GM21576 (cell line): ENCODE measurements at regions not wholly inside any gene's neighbourhood (a gene's known extent, or its start where the extent isn't known, plus 50 kb on each side); places are given as distances from the start of the nearest gene placed in this dataset.

ENCODE experiments used
- ATAC-seq: cut with Tn5 transposase; IDR thresholded peaks from one replicate; pipeline ENCODE4 v1.9.1; 2021; ENCODE audit warnings: mild to moderate bottlenecking, moderate library complexity; ENCODE audit not compliant: unreplicated experiment

DNA sequence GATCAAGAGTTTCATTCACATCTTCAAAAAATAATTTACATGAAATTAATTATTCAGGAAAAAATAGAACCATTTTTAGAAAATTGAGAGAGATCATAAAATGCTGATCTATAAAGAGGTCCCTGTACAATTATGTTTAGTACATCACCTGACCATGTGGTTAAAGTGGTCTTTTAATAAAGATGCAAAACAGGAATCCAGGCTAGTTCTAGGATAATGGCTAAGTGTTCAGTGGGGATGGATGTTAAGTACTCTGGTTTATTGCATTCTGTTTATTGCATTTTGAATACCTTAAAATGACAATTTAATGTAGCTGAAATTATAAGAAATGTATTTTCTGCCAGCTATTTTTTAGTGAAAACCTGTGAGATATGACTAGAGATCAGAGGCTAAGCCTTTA lies 72.0 kb upstream of the SMC2 start:
- no peak for ATAC-seq

DNA sequence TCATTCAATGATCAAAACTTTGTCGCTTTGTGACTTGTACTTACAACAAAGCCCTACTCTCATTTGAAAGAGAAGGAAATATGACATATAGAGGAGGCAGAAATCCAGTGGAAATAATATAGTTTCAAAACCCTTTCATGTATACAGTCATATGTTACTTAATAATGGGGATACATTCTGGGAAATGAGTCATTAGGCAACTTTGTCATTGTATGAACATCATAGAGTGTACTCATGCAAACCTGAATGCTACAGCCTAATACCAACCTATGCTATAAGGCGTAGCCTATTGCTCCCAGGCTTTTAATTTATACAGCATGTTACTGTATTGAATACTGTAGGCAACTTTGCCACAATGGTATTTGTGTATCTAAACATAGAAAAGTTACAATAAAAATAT lies 69.0 kb upstream of the SMC2 start:
- ATAC-seq: no peak

DNA sequence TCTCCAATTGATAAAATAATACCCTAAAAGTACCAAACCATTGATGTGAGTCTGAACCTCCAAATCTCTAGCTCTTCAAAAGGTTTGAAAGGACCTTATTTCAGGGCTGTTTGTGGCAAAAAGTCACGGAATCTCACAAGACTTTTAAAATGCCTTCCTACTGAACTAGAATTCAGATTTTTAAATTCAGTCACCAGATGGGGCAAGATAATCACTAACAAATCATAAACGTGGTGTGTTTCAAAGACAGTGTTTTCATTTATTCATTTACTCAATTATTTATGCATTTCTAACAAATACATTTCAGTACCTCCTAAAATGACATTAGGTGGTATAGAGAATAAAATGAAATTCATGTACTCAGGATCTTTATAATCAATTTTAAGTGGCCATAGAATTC lies 68.2 kb upstream of the SMC2 start:
- no peak for ATAC-seq

DNA sequence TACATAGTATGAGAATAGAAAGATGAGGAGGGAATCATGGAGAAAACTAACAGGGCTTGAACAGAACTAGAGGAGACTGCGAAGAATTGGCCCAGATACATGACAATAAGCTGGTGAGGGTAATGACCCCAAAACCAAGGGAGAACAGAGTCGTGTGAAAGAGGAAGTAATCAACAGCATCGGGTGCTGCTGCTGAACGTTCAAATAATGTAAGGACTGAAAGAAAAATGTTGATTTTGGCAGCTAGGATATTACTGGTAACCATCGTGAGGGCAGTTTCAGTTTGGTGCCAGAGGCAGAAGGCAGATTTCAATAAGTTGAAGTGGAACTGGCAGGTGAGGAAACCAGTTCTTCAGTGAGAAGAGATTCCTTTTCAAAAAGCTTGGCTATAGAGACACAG lies 66.8 kb upstream of the SMC2 start:
- ATAC-seq: no peak

DNA sequence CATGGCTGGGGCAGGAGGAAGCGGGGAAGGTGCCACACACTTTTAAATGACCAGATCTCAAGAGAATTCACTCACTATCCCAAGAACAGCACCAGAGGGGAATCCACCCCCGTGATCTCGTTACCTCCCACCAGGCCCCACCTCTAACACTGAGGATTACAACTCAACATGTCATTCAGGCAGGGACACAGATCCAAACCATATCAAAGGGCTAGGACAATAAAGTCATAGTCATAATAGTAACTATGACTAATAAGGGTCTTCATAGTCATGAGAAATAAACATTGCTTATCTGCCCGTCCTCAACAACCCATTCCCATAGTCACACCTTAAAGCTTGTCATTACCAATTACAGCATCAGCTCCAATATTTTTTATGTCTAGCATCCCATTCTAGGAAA lies 65.3 kb upstream of the SMC2 start:
- no peak for ATAC-seq
